Ishikawa (cell line): ENCODE measurements at regions not wholly inside any gene's neighbourhood (a gene's known extent, or its start where the extent isn't known, plus 50 kb on each side); places are given as distances from the start of the nearest gene placed in this dataset.

Experiments
- CEBPB ChIP-seq: IDR thresholded peaks from 2 replicates; pipeline ENCODE4 v1.6.1; 2012
- CREB1 ChIP-seq: IDR thresholded peaks from 2 replicates; pipeline ENCODE4 v1.6.1; 2012; ENCODE audit warnings: low read depth
- EGR1 ChIP-seq: IDR thresholded peaks from 2 replicates; pipeline ENCODE4 v1.6.1; 2012
- EP300 ChIP-seq: IDR thresholded peaks from 2 replicates; pipeline ENCODE4 v1.6.1; 2012; ENCODE audit warnings: borderline replicate concordance
- FOXM1 ChIP-seq: IDR thresholded peaks from 2 replicates; pipeline ENCODE4 v1.6.1; 2012; ENCODE audit warnings: low read depth, borderline replicate concordance
- NFIC ChIP-seq: IDR thresholded peaks from 2 replicates; pipeline ENCODE4 v1.6.1; 2012
- RAD21 ChIP-seq: IDR thresholded peaks from 2 replicates; pipeline ENCODE4 v1.6.1; 2012; ENCODE audit warnings: low read depth
- TAF1 ChIP-seq: IDR thresholded peaks from 2 replicates; pipeline ENCODE4 v1.6.1; 2012; ENCODE audit warnings: low read depth, mild to moderate bottlenecking
- TCF12 ChIP-seq: IDR thresholded peaks from 2 replicates; pipeline ENCODE4 v1.6.1; 2012; ENCODE audit warnings: low read depth
- TEAD4 ChIP-seq: IDR thresholded peaks from 2 replicates; pipeline ENCODE4 v1.6.1; 2012
- YY1 ChIP-seq: IDR thresholded peaks from 2 replicates; pipeline ENCODE4 v1.6.1; 2012; ENCODE audit warnings: low read depth
- ZBTB7A ChIP-seq: IDR thresholded peaks from 2 replicates; pipeline ENCODE4 v1.6.1; 2012; ENCODE audit warnings: low read depth
- TF ChIP-seq, protein P1 (sequence below): IDR thresholded peaks from 2 replicates; pipeline ENCODE4 v1.6.1; 2012; ENCODE audit warnings: low read depth, mild to moderate bottlenecking
- TF ChIP-seq, protein P2 (sequence below): IDR thresholded peaks from 2 replicates; pipeline ENCODE4 v1.6.1; 2012
- TF ChIP-seq, protein P3 (sequence below): IDR thresholded peaks from 2 replicates; pipeline ENCODE4 v1.6.1; 2012

- TF ChIP-seq RAD21 (no peak), ZBTB7A (no peak), TCF12 (no peak), EGR1 (no peak), YY1 (no peak)
- TF ChIP-seq, protein P1, sequence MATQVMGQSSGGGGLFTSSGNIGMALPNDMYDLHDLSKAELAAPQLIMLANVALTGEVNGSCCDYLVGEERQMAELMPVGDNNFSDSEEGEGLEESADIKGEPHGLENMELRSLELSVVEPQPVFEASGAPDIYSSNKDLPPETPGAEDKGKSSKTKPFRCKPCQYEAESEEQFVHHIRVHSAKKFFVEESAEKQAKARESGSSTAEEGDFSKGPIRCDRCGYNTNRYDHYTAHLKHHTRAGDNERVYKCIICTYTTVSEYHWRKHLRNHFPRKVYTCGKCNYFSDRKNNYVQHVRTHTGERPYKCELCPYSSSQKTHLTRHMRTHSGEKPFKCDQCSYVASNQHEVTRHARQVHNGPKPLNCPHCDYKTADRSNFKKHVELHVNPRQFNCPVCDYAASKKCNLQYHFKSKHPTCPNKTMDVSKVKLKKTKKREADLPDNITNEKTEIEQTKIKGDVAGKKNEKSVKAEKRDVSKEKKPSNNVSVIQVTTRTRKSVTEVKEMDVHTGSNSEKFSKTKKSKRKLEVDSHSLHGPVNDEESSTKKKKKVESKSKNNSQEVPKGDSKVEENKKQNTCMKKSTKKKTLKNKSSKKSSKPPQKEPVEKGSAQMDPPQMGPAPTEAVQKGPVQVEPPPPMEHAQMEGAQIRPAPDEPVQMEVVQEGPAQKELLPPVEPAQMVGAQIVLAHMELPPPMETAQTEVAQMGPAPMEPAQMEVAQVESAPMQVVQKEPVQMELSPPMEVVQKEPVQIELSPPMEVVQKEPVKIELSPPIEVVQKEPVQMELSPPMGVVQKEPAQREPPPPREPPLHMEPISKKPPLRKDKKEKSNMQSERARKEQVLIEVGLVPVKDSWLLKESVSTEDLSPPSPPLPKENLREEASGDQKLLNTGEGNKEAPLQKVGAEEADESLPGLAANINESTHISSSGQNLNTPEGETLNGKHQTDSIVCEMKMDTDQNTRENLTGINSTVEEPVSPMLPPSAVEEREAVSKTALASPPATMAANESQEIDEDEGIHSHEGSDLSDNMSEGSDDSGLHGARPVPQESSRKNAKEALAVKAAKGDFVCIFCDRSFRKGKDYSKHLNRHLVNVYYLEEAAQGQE, result no peak
These were observed 49.9 kb upstream of the HS6ST1 start for GRCh38 chr2:128368437-128369107.

DNA sequence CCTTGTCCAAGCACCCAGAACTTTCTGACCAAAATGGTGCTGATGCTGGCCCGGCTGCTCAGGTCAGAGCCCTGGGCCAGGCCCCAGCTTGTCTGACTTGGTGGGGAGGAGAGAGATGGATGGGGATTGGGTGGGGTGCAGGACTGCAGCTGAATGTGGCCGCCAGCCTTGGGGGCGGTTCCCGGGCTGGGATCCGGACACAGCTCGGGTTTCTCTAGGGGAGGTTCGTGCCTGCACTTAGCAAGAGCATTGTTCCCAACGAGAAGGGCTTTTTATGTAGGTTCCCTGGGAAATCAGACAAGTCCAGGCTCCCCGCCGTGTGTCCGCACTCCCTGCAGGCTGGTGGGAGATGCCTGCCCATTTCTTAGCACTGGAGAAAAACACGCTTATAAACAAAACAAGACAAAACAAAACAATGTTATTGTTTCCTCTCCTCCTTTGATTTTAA is 50.5 kb upstream of the HS6ST1 start:
- TF ChIP-seq EGR1 (no peak), ZBTB7A (no peak), FOXM1 (peak; percentile 90), NFIC (peak; percentile 82), CREB1 (no peak), TAF1 (0 out of 2 replicates have a peak, but pooled peaks have one; percentile 15), YY1 (no peak; the same call in 1 of the 2 replicates), EP300 (peak; percentile 91), CEBPB (0 out of 2 replicates have a peak, but pooled peaks have one; percentile 2), RAD21 (peak; percentile 11; the same call in 1 of the 2 replicates), TEAD4 (peak; percentile 87), TCF12 (peak; percentile 87; the same call in 1 of the 2 replicates)
- TF ChIP-seq, protein P1, result no peak
- TF ChIP-seq, protein P2, sequence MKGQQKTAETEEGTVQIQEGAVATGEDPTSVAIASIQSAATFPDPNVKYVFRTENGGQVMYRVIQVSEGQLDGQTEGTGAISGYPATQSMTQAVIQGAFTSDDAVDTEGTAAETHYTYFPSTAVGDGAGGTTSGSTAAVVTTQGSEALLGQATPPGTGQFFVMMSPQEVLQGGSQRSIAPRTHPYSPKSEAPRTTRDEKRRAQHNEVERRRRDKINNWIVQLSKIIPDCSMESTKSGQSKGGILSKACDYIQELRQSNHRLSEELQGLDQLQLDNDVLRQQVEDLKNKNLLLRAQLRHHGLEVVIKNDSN, result no peak
- TF ChIP-seq, protein P3, sequence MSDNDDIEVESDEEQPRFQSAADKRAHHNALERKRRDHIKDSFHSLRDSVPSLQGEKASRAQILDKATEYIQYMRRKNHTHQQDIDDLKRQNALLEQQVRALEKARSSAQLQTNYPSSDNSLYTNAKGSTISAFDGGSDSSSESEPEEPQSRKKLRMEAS, result peak; percentile 33; the same call in 1 of the 2 replicates

- TF ChIP-seq CEBPB (peak; percentile 40; the same call in 1 of the 2 replicates), TEAD4 (peak; percentile 81), NFIC (peak; percentile 87), RAD21 (no peak; the same call in 1 of the 2 replicates), CREB1 (no peak), EGR1 (no peak), ZBTB7A (peak; percentile 13), YY1 (0 out of 2 replicates have a peak, but pooled peaks have one; percentile 24), EP300 (peak; percentile 97), FOXM1 (peak; percentile 90), TCF12 (peak; percentile 97)
- TF ChIP-seq, protein P1, result no peak
These were observed 51.2 kb upstream of the HS6ST1 start for GRCh38 chr2:128369602-128370467.

GRCh38 chr2:128370468-128371247 is 52.0 kb upstream of the HS6ST1 start:
- TF ChIP-seq, protein P1, result no peak
- TF ChIP-seq EP300 (peak; percentile 39; the same call in 1 of the 2 replicates), CEBPB (0 out of 2 replicates have a peak, but pooled peaks have one; percentile 29), TAF1 (0 out of 2 replicates have a peak, but pooled peaks have one; percentile 20), ZBTB7A (no peak), TEAD4 (peak; percentile 26; the same call in 1 of the 2 replicates), NFIC (no peak; the same call in 1 of the 2 replicates)
- TF ChIP-seq, protein P3, result peak; percentile 60
- TF ChIP-seq, protein P2, result peak; percentile 79
